Suppressor macrophage treated with lipopolysaccharide for 1 hour (primary cell): ENCODE measurements at regions not wholly inside any gene's neighbourhood (a gene's known extent, or its start where the extent isn't known, plus 50 kb on each side); places are given as distances from the start of the nearest gene placed in this dataset.

Experiments used
- DNase-seq, 3 donors: peaks; one replicate each; pipeline ENCODE4 v3.0.0-alpha.2; 2020 to 2022

GRCh38 chr2:2845267-2845666 is 514.2 kb upstream of the MYT1L start:
- no peak for DNase-seq

- no peak for DNase-seq
These were observed 513.0 kb upstream of the MYT1L start for GRCh38 chr2:2843969-2844548.

GRCh38 chr2:2842466-2842865 is 511.4 kb upstream of the MYT1L start:
- no peak for DNase-seq

GRCh38 chr2:2840681-2841300 is 509.7 kb upstream of the MYT1L start:
- DNase-seq = no peak

GRCh38 chr2:2839782-2840531 is 508.9 kb upstream of the MYT1L start:
- no peak for DNase-seq

GRCh38 chr2:2839393-2839781 is 508.3 kb upstream of the MYT1L start:
- DNase-seq = no peak

GRCh38 chr2:2838548-2838845 is 507.4 kb upstream of the MYT1L start:
- no peak for DNase-seq

GRCh38 chr2:2837746-2838547 is 506.9 kb upstream of the MYT1L start:
- DNase-seq = no peak

- DNase-seq = no peak
These were observed 505.4 kb upstream of the MYT1L start for GRCh38 chr2:2836343-2837070.

GRCh38 chr2:2834516-2835254 is 503.6 kb upstream of the MYT1L start:
- DNase-seq = no peak

GRCh38 chr2:2834105-2834504 is 503.0 kb upstream of the MYT1L start:
- DNase-seq = no peak

- no peak for DNase-seq
These were observed 501.6 kb upstream of the MYT1L start for GRCh38 chr2:2832657-2833056.

- DNase-seq = no peak
These were observed 500.6 kb upstream of the MYT1L start for GRCh38 chr2:2831633-2832032.

- no peak for DNase-seq
These were observed 499.5 kb upstream of the MYT1L start for GRCh38 chr2:2830576-2830975.

- DNase-seq = no peak
These were observed 497.8 kb upstream of the MYT1L start for GRCh38 chr2:2828774-2829368.

- DNase-seq = no peak
These were observed 496.7 kb upstream of the MYT1L start for GRCh38 chr2:2827761-2828221.

GRCh38 chr2:2827046-2827636 is 496.1 kb upstream of the MYT1L start:
- no peak for DNase-seq

- no peak for DNase-seq
These were observed 495.5 kb upstream of the MYT1L start for GRCh38 chr2:2826621-2827020.

GRCh38 chr2:2826209-2826551 is 495.1 kb upstream of the MYT1L start:
- DNase-seq = no peak

GRCh38 chr2:2825516-2826208 is 494.6 kb upstream of the MYT1L start:
- no peak for DNase-seq

- no peak for DNase-seq
These were observed 494.0 kb upstream of the MYT1L start for GRCh38 chr2:2825062-2825461.
